ENCODE measurements at regions not wholly inside any gene's neighbourhood (a gene's known extent, or its start where the extent isn't known, plus 50 kb on each side); places are given as distances from the start of the nearest gene placed in this dataset.

DNA sequence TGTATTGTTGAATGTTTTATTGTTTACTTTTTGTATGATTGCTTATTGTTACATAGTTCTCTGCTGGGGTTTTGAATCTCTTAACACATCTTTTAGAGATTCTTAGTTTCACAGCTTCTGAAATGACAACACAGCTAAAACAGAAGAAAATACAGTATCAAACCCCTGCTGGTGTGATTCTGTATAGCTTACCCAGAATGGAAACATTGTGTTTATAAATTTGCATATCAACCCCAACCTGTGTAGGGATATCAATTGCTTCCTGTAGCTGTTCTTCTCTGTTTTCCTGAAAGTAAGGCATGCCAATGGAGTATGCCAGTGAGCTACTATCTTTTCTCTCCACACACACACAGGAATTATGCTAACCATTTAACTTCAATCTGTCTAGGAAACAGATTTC is 64.3 kb upstream of the ID4 start:
- ATAC-seq (no peak), DNase-seq (ENCODE audit: low spot score in 2 of 2) (no peak)
- Mint-ChIP-seq H3K9me3 (peaks cover 4 to 6% of the 10 kb centered on the region in 2 donors), H3K27ac (no peak overlapping the region), H3K36me3 (no peaks in the 10 kb centered on the region)

DNA sequence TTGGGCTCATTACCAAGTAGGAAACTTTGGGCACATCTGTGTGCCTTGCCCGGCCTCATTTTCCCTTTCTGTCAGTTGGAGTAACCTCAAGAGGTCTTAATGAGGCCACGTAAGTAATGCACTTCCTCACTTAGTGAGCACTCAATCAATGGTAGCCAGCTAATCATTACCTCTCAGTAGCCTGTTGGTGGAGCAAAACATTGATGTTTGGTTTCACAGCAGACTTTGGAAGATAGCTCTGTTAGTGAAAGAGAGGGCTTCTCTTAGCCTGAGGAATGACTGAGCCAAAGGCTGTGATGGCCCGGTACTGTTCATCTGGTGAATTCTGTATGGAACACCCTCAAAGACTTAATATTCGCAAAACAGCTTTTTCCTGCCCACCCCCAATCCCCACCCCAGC is 55.9 kb upstream of the ID4 start:
- no peak for DNase-seq (ENCODE audit: low spot score in 2 of 2)
- no peak for ATAC-seq
- Mint-ChIP-seq H3K9me3 (peaks cover 0 to 12% of the 10 kb centered on the region in 2 donors), H3K27ac (no peak overlapping the region), H3K36me3 (no peaks in the 10 kb centered on the region)

DNA sequence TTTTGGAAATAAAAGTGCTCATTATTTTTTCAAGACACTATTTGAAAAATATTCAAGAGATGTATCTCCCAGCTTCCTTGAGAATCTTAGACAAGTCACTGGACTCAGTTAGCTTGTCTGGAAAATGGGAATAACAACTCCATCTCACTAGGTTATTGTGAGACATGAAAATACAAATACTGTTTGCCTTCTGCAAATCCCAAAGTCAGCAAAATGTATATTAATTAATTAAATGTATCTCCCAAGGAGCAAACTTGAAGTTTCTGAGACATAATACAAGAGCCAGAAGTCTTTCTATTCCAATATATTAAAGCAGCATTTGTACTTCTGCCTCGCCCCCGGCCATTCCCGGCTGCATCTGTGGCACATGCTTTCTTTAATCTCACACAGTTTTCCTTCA is 54.6 kb upstream of the ID4 start:
- no peak for ATAC-seq
- Mint-ChIP-seq H3K27ac (no peak overlapping the region), H3K36me3 (no peaks in the 10 kb centered on the region), H3K9me3 (peaks cover 0 to 12% of the 10 kb centered on the region in 2 donors)
- DNase-seq (ENCODE audit: low spot score in 2 of 2): no peak

Data from activated naive CD4-positive, alpha-beta T cell treated with anti-CD3 and anti-CD28 coated beads, Interleukin-2, amount 50 U/mL, for 72 hours (primary cell).